OCI-LY7 (cell line): ENCODE measurements at regions not wholly inside any gene's neighbourhood (a gene's known extent, or its start where the extent isn't known, plus 50 kb on each side); places are given as distances from the start of the nearest gene placed in this dataset.

Experiments used
- EZH2phosphoT487 ChIP-seq: fragments of 200-600 bp; sonication (generic); IDR thresholded peaks from 2 replicates; pipeline ENCODE4 v1.6.1; 2018; ENCODE audit warnings: low read depth, borderline replicate concordance, mild to moderate bottlenecking, mixed run types, antibody characterized with exemption, low read length, moderate library complexity, mixed read lengths
- TF ChIP-seq, protein P1 (sequence below): fragments of 200-600 bp; sonication (generic); conservative IDR thresholded peaks from 2 replicates; pipeline ENCODE4 v1.5.1; 2014; ENCODE audit warnings: mild to moderate bottlenecking, antibody characterized with exemption, low read length, moderate library complexity, mixed read lengths

DNA sequence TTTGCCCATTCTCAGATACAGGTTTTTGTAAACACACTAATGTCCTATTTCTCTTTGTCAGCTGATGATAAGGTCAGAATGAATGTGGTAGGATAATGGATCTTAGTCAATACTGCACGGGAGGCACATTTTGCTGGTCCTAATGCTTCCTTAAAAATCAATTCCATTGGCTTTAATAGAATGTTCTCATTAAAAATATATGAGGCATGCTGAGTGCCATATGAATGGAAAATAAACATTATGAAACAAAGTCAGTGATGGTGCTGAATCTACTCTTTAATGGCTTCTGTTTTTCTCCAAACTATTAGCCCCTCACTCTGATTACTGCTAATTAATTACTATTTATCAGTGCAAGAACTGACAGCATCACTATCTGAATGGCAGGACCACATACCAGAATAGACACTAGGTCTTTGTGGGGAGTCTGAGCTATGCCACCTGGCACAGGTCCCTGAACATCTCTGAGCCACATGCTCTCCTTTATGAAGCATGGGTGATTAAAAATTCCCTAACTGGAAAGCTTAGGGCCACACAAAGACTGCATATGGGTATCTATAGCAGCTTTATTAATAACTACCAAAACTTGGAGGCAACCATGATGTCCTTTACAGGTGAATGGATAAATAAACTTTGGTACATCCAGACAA is 278.9 kb downstream of the MEX3B start:
- TF ChIP-seq, protein P1, sequence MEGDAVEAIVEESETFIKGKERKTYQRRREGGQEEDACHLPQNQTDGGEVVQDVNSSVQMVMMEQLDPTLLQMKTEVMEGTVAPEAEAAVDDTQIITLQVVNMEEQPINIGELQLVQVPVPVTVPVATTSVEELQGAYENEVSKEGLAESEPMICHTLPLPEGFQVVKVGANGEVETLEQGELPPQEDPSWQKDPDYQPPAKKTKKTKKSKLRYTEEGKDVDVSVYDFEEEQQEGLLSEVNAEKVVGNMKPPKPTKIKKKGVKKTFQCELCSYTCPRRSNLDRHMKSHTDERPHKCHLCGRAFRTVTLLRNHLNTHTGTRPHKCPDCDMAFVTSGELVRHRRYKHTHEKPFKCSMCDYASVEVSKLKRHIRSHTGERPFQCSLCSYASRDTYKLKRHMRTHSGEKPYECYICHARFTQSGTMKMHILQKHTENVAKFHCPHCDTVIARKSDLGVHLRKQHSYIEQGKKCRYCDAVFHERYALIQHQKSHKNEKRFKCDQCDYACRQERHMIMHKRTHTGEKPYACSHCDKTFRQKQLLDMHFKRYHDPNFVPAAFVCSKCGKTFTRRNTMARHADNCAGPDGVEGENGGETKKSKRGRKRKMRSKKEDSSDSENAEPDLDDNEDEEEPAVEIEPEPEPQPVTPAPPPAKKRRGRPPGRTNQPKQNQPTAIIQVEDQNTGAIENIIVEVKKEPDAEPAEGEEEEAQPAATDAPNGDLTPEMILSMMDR = no peak
- no peak for TF ChIP-seq EZH2phosphoT487
